Effector memory CD8-positive, alpha-beta T cell (primary cell): ENCODE measurements at regions not wholly inside any gene's neighbourhood (a gene's known extent, or its start where the extent isn't known, plus 50 kb on each side); places are given as distances from the start of the nearest gene placed in this dataset.
"Not testable (repeated sequence)": the region's sequence is repeated elsewhere in the genome, so short reads cannot be mapped to it uniquely, and the experiment has no call there.

Experiments
- ATAC-seq: fragments of 150-1000 bp; cut with Tn5 transposase; replicated peaks from 2 replicates; pipeline ENCODE4 v1.10.0; 2021; ENCODE audit warnings: mild to moderate bottlenecking, moderate library complexity
- DNase-seq, 3 experiments: peaks; one replicate each; pipeline ENCODE4 v3.0.0; 2021
- H3K27ac Mint-ChIP-seq, 2 donors: one replicate each; pipeline ENCODE4 v1.8.0; 2022; ENCODE audit warnings: mild to moderate bottlenecking in 2 of 2, mixed read lengths in 2 of 2, moderate library complexity in 2 of 2
- H3K27me3 Mint-ChIP-seq, 2 donors: one replicate each; pipeline ENCODE4 v1.8.0; 2022; ENCODE audit warnings: mixed read lengths in 2 of 2
- H3K36me3 Mint-ChIP-seq: one replicate; pipeline ENCODE4 v1.8.0; 2022; ENCODE audit warnings: mild to moderate bottlenecking, moderate library complexity, mixed read lengths; ENCODE audit not compliant: insufficient read depth
- H3K4me1 Mint-ChIP-seq, 2 donors: one replicate each; pipeline ENCODE4 v1.8.0; 2022; ENCODE audit warnings: low read depth in 2 of 2, mixed read lengths in 2 of 2
- H3K4me3 Mint-ChIP-seq, 2 donors: one replicate each; pipeline ENCODE4 v1.8.0; 2022; ENCODE audit warnings: mild to moderate bottlenecking in 2 of 2, mixed read lengths in 2 of 2, moderate library complexity in 2 of 2
- H3K9me3 Mint-ChIP-seq, 2 donors: one replicate each; pipeline ENCODE4 v1.8.0; 2022; ENCODE audit warnings: mixed read lengths in 2 of 2

- H3K9me3 Mint-ChIP-seq, result no peaks in the 10 kb centered on the region
- no peaks in the 10 kb centered on the region for H3K4me1 Mint-ChIP-seq
- H3K27ac Mint-ChIP-seq, result no peak overlapping the region
- ATAC-seq (no peak), DNase-seq (no peak)
- H3K27me3 Mint-ChIP-seq, result peaks cover 9 to 23% of the 10 kb centered on the region in 2 donors
- H3K36me3 Mint-ChIP-seq, result no peaks in the 10 kb centered on the region
- H3K4me3 Mint-ChIP-seq, result no peak overlapping the region
Measured at GRCh38 chr11:122422682-122423081, 232.8 kb upstream of the UBASH3B start.

GRCh38 chr11:122421702-122422101 lies 233.8 kb upstream of the UBASH3B start:
- H3K27ac Mint-ChIP-seq, result no peak overlapping the region
- DNase-seq (no peak), ATAC-seq (no peak)
- H3K27me3 Mint-ChIP-seq, result peaks cover 9 to 23% of the 10 kb centered on the region in 2 donors
- no peak overlapping the region for H3K4me3 Mint-ChIP-seq
- no peaks in the 10 kb centered on the region for H3K9me3 Mint-ChIP-seq
- no peaks in the 10 kb centered on the region for H3K36me3 Mint-ChIP-seq
- H3K4me1 Mint-ChIP-seq, result no peaks in the 10 kb centered on the region

- no peaks in the 10 kb centered on the region for H3K9me3 Mint-ChIP-seq
- DNase-seq, result no peak
- ATAC-seq, result no peak
- no peaks in the 10 kb centered on the region for H3K4me1 Mint-ChIP-seq
- no peak overlapping the region for H3K27ac Mint-ChIP-seq
- peaks cover 0 to 16% of the 10 kb centered on the region in 2 donors for H3K27me3 Mint-ChIP-seq
- no peak overlapping the region for H3K4me3 Mint-ChIP-seq
- no peaks in the 10 kb centered on the region for H3K36me3 Mint-ChIP-seq
Measured at GRCh38 chr11:122418032-122418431, 237.5 kb upstream of the UBASH3B start.

GRCh38 chr11:122414406-122415018 lies 241.0 kb upstream of the UBASH3B start:
- no peaks in the 10 kb centered on the region for H3K4me1 Mint-ChIP-seq
- ATAC-seq (no peak), DNase-seq (no peak)
- H3K27ac Mint-ChIP-seq, result no peak overlapping the region
- no peaks in the 10 kb centered on the region for H3K9me3 Mint-ChIP-seq
- no peak overlapping the region for H3K4me3 Mint-ChIP-seq
- H3K36me3 Mint-ChIP-seq, result no peaks in the 10 kb centered on the region
- H3K27me3 Mint-ChIP-seq, result peaks cover 6 to 9% of the 10 kb centered on the region in 2 donors

- DNase-seq (no peak), ATAC-seq (no peak)
- peaks cover 6 to 9% of the 10 kb centered on the region in 2 donors for H3K27me3 Mint-ChIP-seq
- no peak overlapping the region for H3K4me3 Mint-ChIP-seq
- no peaks in the 10 kb centered on the region for H3K9me3 Mint-ChIP-seq
- no peaks in the 10 kb centered on the region for H3K36me3 Mint-ChIP-seq
- H3K4me1 Mint-ChIP-seq, result no peaks in the 10 kb centered on the region
- H3K27ac Mint-ChIP-seq, result no peak overlapping the region
Measured at GRCh38 chr11:122413677-122414076, 241.8 kb upstream of the UBASH3B start.

GRCh38 chr11:122412581-122412980 lies 242.9 kb upstream of the UBASH3B start:
- no peaks in the 10 kb centered on the region for H3K4me1 Mint-ChIP-seq
- H3K4me3 Mint-ChIP-seq, result no peak overlapping the region
- DNase-seq, result no peak
- H3K36me3 Mint-ChIP-seq, result no peaks in the 10 kb centered on the region
- peaks cover 0 to 9% of the 10 kb centered on the region in 2 donors for H3K27me3 Mint-ChIP-seq
- no peak for ATAC-seq
- H3K9me3 Mint-ChIP-seq, result no peaks in the 10 kb centered on the region
- no peak overlapping the region for H3K27ac Mint-ChIP-seq

- H3K36me3 Mint-ChIP-seq, result no peaks in the 10 kb centered on the region
- DNase-seq (no peak), ATAC-seq (no peak)
- no peak overlapping the region for H3K4me3 Mint-ChIP-seq
- H3K27ac Mint-ChIP-seq, result no peak overlapping the region
- no peaks in the 10 kb centered on the region for H3K4me1 Mint-ChIP-seq
- peaks cover 9% of the 10 kb centered on the region in 2 donors for H3K27me3 Mint-ChIP-seq
- H3K9me3 Mint-ChIP-seq, result no peaks in the 10 kb centered on the region
Measured at GRCh38 chr11:122406466-122406865, 249.1 kb upstream of the UBASH3B start.

GRCh38 chr11:122405547-122406341 lies 249.8 kb upstream of the UBASH3B start:
- ATAC-seq (no peak), DNase-seq (no peak)
- Mint-ChIP-seq H3K4me3 (no peak overlapping the region), H3K9me3 (no peaks in the 10 kb centered on the region), H3K36me3 (no peaks in the 10 kb centered on the region), H3K27me3 (peaks cover 9% of the 10 kb centered on the region in 2 donors), H3K27ac (no peak overlapping the region), H3K4me1 (no peaks in the 10 kb centered on the region)

GRCh38 chr11:122404571-122404970 lies 251.0 kb upstream of the UBASH3B start:
- Mint-ChIP-seq H3K27ac (no peak overlapping the region), H3K9me3 (no peaks in the 10 kb centered on the region), H3K4me3 (no peak overlapping the region), H3K27me3 (peaks cover under 1 to 9% of the 10 kb centered on the region in 2 donors), H3K4me1 (no peaks in the 10 kb centered on the region), H3K36me3 (no peaks in the 10 kb centered on the region)
- DNase-seq (no peak), ATAC-seq (no peak)

- not testable (repeated sequence) for H3K27ac Mint-ChIP-seq, DNase-seq, H3K4me1 Mint-ChIP-seq, H3K9me3 Mint-ChIP-seq, H3K36me3 Mint-ChIP-seq, ATAC-seq, H3K4me3 Mint-ChIP-seq, H3K27me3 Mint-ChIP-seq
Measured at GRCh38 chr11:122401581-122401980, 253.9 kb upstream of the UBASH3B start.

- H3K36me3 Mint-ChIP-seq, result no peaks in the 10 kb centered on the region
- no peaks in the 10 kb centered on the region for H3K4me1 Mint-ChIP-seq
- no peak overlapping the region for H3K27ac Mint-ChIP-seq
- no peaks in the 10 kb centered on the region for H3K9me3 Mint-ChIP-seq
- no peak overlapping the region for H3K4me3 Mint-ChIP-seq
- no peak for DNase-seq
- no peak for ATAC-seq
- peaks cover 0 to 9% of the 10 kb centered on the region in 2 donors for H3K27me3 Mint-ChIP-seq
Measured at GRCh38 chr11:122399375-122399774, 256.1 kb upstream of the UBASH3B start.

GRCh38 chr11:122398851-122399250 lies 256.7 kb upstream of the UBASH3B start:
- no peak for ATAC-seq
- H3K36me3 Mint-ChIP-seq, result no peaks in the 10 kb centered on the region
- no peaks in the 10 kb centered on the region for H3K9me3 Mint-ChIP-seq
- H3K4me3 Mint-ChIP-seq, result no peak overlapping the region
- H3K27ac Mint-ChIP-seq, result no peak overlapping the region
- DNase-seq, result no peak
- H3K27me3 Mint-ChIP-seq, result peaks cover 0 to 9% of the 10 kb centered on the region in 2 donors
- no peaks in the 10 kb centered on the region for H3K4me1 Mint-ChIP-seq

- Mint-ChIP-seq H3K36me3 (no peaks in the 10 kb centered on the region), H3K27ac (no peak overlapping the region), H3K9me3 (no peaks in the 10 kb centered on the region), H3K27me3 (peaks cover 0 to 9% of the 10 kb centered on the region in 2 donors), H3K4me3 (no peak overlapping the region), H3K4me1 (no peaks in the 10 kb centered on the region)
- DNase-seq (no peak), ATAC-seq (no peak)
Measured at GRCh38 chr11:122398167-122398566, 257.4 kb upstream of the UBASH3B start.

- DNase-seq (no peak), ATAC-seq (no peak)
- Mint-ChIP-seq H3K4me1 (no peaks in the 10 kb centered on the region), H3K36me3 (no peaks in the 10 kb centered on the region), H3K9me3 (no peaks in the 10 kb centered on the region), H3K27ac (no peak overlapping the region), H3K4me3 (no peak overlapping the region), H3K27me3 (no peaks in the 10 kb centered on the region)
Measured at GRCh38 chr11:122395282-122395681, 260.2 kb upstream of the UBASH3B start.
